Left cardiac atrium (tissue), 4 donors: ENCODE measurements at regions not wholly inside any gene's neighbourhood (a gene's known extent, or its start where the extent isn't known, plus 50 kb on each side); places are given as distances from the start of the nearest gene placed in this dataset.

ENCODE experiments used
- ATAC-seq, 2 donors: fragments of 200-7000 bp; cut with Tn5 transposase; one replicate each; pipeline ENCODE4 v1.9.1; 2020; ENCODE audit warnings: mild to moderate bottlenecking in 2 of 2, moderate library complexity in 2 of 2
- DNase-seq: peaks from one replicate; pipeline ENCODE4 v3.0.0-alpha.2; 2020
- intact Hi-C, 2 donors: fragments of 100-400 bp; cut with DNase I; formaldehyde crosslinking; loops; one replicate each; pipeline versions ENCODE4 v1.14.1 to v1.15.1; 2022 to 2023
- donor health status: DM: no; HTN: yes; CAD: no.
- donor health status: DM: no; HTN: yes; CAD: no; lungs with severe emphysema.
- donor health status: DM: yes; HTN: yes; CAD: no.
- donor health status: Dilated cardiomyopathy.

DNA sequence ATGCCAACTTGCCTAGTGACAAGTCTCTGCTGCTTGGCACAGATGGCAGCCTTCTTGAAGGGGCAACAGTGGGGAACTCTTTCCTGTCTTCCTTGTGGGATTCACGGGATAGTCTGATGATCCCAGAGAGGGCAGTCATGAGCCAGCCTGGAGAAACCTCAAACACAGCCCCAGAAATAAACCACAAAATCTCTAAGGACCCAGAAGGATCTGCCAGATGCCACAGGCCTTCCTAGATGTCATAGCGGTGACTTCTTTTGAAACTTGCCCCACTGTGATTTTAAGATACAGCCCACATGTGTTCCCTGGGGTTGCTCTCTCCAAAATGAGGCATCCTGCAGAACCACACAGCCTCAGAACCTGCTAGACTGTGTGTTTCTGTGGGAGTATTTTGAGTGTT lies 707.6 kb upstream of the TSPY4 start:
- intact Hi-C loops = no loop called here
- DNase-seq = no peak
- ATAC-seq = no peak

DNA sequence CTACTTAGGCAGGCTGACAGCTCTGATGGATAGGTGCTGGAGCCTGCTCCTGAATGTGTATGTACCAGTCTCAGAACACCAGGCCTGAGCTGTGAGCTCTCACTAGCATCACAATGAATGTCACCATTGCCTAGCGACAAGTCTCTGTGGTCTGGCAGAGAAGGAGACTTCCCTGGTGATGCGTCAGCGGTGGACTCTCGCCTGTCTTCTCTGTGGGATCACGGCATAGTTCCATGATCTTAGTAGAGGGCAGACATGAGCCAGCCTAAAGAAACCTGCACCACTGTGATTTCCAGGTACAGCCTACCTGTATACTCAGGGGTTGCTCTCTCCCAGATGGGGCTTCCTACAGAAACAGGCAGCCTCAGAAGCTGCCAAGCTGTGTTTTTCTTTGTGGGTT lies 699.2 kb upstream of the TSPY4 start:
- DNase-seq = no peak
- ATAC-seq = no peak
- intact Hi-C loops = no loop called here

DNA sequence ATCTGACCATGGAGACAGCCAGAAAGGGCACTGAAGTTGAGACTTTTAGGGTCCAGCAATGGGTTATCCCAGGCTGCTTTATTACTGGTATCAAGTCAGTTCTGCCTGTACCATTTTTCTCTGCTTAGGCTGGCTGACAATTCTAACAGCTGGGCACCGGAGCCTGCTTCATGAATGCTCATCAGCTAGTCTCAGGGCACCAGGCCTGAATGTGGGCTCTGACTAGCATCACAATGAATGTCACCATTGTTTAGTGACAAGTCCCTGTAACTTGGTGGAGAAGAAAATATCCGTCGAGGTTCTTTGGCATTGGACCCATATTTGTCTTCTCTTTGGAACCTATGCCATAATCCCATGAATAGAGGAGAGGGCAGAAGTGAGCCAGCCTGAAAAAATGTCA lies 692.3 kb upstream of the TSPY4 start:
- DNase-seq (no peak), ATAC-seq (no peak)
- intact Hi-C loops = no loop called here

DNA sequence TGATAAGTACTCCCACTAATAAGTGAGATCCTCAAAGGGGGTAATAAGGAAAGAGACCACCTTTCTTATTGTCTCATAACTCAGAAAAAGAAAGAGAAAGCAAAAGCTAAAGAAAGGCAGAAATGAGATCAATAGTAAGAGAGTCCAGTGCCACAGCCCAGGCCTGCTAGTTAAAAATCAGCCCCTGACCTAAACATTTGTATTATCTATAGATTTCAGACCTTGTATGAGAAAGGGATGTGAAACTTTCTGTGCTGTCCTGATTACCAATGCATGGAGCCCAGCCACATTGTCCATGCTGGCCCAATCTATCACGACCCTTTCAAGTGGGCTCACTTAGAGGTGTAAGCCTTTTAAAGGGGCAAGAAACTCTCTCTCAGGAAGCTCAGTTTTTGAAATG lies 684.8 kb upstream of the TSPY4 start:
- DNase-seq (no peak), ATAC-seq (no peak)
- intact Hi-C loops = no loop called here

DNA sequence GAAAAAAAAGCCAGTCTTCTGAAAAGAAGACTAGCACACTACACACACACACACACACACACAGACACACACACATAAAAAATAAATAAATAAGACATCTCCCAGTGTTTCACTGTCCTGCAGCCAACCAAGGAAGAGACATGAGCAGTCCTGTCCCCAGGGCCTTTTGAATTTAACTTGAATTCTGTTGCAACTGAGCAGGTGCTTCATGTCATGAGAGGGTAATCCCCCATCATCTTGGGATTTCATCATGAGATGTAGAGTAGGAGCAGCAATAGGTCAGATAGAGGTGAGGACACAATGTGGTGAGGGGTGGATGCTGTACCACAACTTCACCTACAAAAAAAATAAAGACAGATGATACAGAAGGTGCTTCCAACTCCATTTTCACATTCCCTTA lies 682.2 kb upstream of the TSPY4 start:
- no peak for ATAC-seq
- intact Hi-C loops = no loop called here
- DNase-seq = no peak

- no peak for DNase-seq
- intact Hi-C loops = no loop called here
- peak in 1 of 2 donors; percentile 91 for ATAC-seq
Measured at GRCh38 chrY:8656101-8656500, 681.2 kb upstream of the TSPY4 start.

GRCh38 chrY:8656515-8656914 lies 680.7 kb upstream of the TSPY4 start:
- intact Hi-C loops = no loop called here
- DNase-seq (no peak), ATAC-seq (peak in 1 of 2 donors; percentile 75)

DNA sequence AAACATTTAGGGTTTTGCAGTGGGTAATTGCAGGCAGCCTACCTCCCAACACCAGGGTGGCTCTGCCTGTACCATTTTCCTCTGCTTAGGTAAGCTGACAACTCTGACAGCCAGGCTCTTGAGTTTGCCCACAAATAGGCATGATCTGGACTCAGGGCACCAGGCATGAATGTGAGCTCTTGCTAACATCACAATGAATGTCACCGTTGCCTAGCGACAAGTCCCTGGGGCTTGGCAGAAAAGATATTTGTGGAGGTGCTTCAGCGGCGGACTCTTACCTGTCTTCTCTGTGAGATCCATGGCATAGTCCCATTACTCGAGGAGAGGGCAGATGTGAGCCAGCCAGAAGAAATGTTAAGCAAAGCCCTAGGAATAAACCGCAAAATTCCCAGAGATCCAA lies 677.5 kb upstream of the TSPY4 start:
- intact Hi-C loops = no loop called here
- ATAC-seq (no peak), DNase-seq (no peak)

DNA sequence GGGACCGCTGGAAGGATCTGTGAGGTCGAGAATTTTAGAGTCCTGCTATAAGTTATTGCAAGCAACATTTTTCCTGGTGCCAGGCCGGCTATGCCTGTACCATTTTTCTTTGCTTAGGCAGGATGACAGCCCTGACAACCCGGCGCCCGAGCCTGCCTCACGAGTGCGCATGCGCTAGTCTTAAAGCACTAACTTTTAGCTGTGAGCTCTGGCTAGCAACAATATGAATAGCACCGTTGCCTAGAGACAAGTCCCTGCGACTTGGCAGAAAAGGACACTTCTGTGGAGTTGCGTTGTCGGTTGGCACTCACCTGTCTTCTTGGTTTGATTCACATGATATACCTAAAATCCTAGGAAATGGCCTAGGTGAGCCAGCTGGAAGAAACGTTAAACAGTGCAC lies 663.4 kb upstream of the TSPY4 start:
- ATAC-seq (no peak), DNase-seq (no peak)
- intact Hi-C loops = no loop called here

DNA sequence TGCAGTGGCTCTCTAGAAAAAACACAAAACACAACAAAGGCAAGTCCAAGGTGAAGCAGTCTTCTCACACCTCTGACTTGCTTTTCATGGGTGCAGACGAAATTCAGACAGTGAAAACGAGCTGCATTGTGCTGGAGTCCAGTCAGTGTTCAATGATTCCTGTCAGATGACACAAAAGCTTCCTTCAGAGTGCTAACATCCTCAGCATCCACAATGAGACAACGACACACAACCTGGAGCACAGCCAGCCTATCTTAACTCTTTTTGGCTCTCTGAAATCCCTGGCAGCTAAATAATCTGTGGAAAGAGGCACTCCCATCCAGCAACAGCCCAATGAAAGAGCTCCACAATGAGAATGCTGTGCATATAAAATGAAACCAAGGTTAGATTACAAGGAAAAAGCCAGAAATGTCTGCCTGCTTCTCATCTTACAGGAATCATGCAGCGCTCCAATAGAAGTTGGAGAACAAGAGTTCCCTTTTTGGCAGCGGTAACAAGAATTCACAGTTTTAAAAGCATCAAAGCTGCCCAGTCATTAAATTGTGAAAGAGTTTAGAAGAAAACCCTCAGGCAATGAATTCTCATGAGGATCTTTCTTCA lies 659.8 kb upstream of the TSPY4 start:
- intact Hi-C loops = no loop called here
- ATAC-seq (peak in 1 of 2 donors; percentile 34), DNase-seq (no peak)

DNA sequence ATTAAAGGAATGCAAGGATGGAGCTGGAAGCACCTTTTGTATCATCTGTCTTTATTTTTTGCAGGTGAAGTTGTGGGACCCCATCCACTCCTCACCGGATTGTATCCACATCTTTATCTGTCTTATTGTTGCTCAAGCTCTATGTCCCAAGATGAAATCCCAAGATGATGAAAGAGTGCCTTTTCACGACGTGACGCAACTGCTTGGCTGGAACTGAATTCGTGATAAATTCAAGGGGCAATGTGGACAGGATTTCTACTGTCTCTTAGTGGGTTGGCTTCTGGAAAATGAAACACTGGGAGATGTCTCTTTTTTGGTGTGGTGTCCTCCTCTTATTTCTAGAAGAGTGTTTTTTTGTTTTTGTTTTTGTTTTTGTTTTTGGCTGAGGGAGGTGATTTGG lies 650.1 kb upstream of the TSPY4 start:
- ATAC-seq (no peak), DNase-seq (no peak)
- intact Hi-C loops = no loop called here

DNA sequence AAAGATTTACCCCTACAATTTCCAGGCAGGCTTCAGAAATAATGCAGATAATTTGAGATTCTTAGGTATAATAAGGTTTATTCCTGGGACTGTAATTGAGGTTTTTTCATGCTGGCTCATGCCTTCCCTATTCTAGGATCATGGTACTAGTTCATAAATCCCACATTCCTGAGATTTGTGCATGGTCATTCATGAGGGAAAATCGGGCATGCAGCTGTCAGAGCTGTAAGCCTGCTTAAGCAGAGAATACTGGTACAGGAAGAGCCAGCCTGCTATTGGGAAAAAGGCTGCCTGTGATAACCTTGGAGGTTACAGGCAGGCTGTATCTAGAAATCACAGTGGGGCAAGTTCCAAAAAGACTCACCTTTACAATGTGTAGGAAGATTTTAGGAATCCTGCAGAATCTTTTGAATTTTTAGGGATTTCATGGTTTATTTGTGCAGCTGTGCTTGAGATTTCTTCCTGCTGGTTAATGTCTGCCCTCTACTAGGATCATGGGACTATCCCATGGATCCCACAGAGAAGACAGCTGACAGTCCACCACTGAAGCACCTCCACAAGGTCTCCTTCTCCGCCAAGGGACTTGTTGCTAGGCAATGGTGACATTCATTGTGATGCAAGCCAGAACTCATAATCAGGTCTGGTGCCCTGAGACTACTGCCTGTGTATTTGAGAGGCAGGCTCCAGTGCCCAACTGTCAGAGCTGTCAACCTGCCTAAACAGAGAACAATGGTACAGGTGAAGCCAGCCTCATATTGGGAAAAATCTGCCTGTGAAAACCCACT lies 646.2 kb upstream of the TSPY4 start:
- no peak for ATAC-seq
- intact Hi-C loops = no loop called here
- DNase-seq = no peak

DNA sequence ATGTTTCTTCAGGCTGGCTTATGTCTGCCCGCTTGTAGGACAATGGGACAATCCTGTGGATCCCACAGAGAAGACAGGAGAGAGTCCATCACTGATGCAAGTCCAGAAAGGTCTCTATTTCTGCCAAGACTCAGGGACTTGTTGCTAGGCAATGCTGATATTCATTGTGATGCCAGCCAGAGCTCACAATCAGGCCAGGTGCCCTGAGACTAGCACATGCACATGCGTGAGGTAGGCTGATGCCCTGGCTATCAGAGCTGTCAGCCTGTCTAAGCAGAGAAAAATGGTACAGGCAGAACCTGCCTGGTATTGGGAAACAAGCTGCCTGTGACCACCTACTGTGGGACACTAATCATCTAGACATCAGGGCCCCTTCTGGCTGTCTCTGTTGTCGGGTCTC lies 638.7 kb upstream of the TSPY4 start:
- DNase-seq (no peak), ATAC-seq (no peak)
- intact Hi-C loops = no loop called here

- intact Hi-C loops = no loop called here
- no peak for ATAC-seq
- DNase-seq = no peak
Measured at GRCh38 chrY:8705636-8706300, 631.5 kb upstream of the TSPY4 start.

DNA sequence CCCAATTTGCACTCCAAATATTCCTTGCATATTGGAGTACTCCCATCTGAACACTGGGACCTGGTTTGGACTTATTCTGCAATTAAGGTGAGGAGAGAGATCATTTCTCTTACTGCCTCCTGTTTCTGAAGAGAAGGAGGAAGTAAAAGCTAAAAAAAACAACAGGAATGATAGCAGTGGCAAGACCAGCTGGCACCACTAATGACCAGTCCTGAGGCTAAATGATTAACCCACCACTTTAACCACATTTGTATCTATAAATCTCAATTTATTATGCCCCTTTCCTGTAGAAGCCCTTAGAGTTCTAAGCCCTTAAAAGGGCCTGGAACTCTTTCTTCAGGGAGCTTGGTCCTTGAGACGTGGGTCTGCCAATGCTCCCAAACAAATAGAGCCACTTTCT lies 625.0 kb upstream of the TSPY4 start:
- no peak for ATAC-seq
- no peak for DNase-seq
- intact Hi-C loops = no loop called here

DNA sequence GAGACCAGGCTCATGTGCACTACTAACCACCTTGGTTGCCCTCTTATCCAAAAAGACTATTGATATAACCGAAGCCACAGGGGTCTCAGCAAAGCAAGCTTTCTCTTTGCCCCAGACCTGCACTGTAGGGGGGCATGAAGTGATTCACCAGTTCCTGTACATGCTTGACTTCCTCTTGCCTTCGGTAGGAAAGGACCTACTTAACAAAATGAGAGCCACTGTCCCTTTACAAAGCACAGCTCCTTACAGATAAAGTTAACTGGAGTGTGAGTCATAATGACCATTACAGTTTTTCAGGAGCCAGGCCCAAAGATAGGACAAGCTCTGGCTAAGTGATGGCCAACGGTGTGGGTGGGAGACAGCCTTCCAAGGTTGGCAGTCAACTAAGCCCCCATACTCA lies 622.0 kb upstream of the TSPY4 start:
- DNase-seq (no peak), ATAC-seq (no peak)
- intact Hi-C loops = no loop called here

GRCh38 chrY:8726616-8727015 lies 610.6 kb upstream of the TSPY4 start:
- ATAC-seq (no peak), DNase-seq (no peak)
- intact Hi-C loops = no loop called here

DNA sequence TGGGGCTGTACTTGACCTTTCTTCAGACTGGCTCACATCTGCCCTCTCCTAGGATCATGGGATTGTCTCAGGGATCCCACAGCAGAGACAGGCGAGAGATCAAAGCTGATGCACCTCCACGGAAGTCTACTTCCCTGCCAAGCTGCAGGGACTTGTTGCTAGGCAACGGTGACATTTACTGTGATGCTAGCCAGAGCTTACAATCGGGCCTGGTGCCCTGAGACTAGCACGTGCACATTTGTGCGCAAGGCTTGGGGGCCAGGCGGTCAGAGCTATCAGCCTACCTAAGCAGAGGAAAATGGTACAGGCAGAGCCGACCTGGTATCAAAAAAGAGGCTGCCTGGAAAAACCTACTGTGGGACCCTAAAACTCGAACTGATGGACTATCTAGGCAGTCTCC lies 607.3 kb upstream of the TSPY4 start:
- intact Hi-C loops = no loop called here
- DNase-seq (no peak), ATAC-seq (no peak)

GRCh38 chrY:8741343-8742069 lies 595.8 kb upstream of the TSPY4 start:
- ATAC-seq = no peak
- intact Hi-C loops = no loop called here
- DNase-seq = no peak

DNA sequence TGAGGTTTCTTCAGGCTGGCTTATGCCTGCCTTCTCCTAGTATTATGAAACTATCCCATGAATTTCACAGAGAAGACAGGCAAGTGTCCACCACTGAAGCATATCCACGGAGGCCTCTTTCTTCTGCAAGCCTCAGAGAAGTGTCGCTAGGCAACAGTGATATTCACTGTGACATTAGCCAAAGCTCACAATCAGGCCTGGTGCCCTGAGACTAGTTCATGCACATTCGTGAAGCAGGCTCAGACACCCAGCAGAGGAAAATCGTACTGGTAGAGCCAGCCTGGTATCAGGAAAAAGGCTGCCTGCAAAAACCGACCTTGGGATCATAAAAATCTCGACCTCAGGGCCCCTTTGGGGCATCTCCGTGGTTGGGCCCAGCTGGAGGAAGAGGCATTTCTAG lies 573.1 kb upstream of the TSPY4 start:
- DNase-seq (no peak), ATAC-seq (no peak)
- intact Hi-C loops = no loop called here
